Activated CD8-positive, alpha-beta memory T cell treated with anti-CD3 and anti-CD28 coated beads for 36 hours (primary cell): ENCODE measurements at regions not wholly inside any gene's neighbourhood (a gene's known extent, or its start where the extent isn't known, plus 50 kb on each side); places are given as distances from the start of the nearest gene placed in this dataset.

Source experiments
- CTCF ChIA-PET: fragments of 350-600 bp; sonication (Branson Sonifier 250); formaldehyde crosslinking; loops from one replicate; lab custom pipeline; 2021; ENCODE audit warnings: antibody characterized with exemption; lab: Charles Lee
- POLR2A ChIA-PET: fragments of 350-600 bp; sonication (Branson Sonifier 250); formaldehyde crosslinking; loops from one replicate; lab custom pipeline; 2021; ENCODE audit warnings: antibody characterized with exemption; lab: Charles Lee

GRCh38 chr2:18346874-18347273, 213.6 kb downstream of the RDH14 start:
- ChIA-PET CTCF (no interaction called here), POLR2A (no interaction called here)

- POLR2A ChIA-PET = no interaction called here
These were observed 214.1 kb downstream of the RDH14 start for GRCh38 chr2:18346344-18346743.

GRCh38 chr2:18345848-18346247, 214.6 kb downstream of the RDH14 start:
- POLR2A ChIA-PET = no interaction called here

More at GRCh38 chr2:18346344-18346743, 214.1 kb downstream of the RDH14 start:
- CTCF ChIA-PET = no interaction called here

GRCh38 chr2:18342901-18343300, 217.6 kb downstream of the RDH14 start:
- ChIA-PET CTCF (no interaction called here), POLR2A (no interaction called here)

More at GRCh38 chr2:18345848-18346247, 214.6 kb downstream of the RDH14 start:
- CTCF ChIA-PET = no interaction called here

- POLR2A ChIA-PET = no interaction called here
- CTCF ChIA-PET = no interaction called here
These were observed 221.1 kb downstream of the RDH14 start for GRCh38 chr2:18339326-18339725.

GRCh38 chr2:18336975-18337374, 223.5 kb downstream of the RDH14 start:
- ChIA-PET CTCF (no interaction called here), POLR2A (no interaction called here)

GRCh38 chr2:18332477-18332876, 228.0 kb downstream of the RDH14 start:
- ChIA-PET POLR2A (no interaction called here), CTCF (no interaction called here)

GRCh38 chr2:18325118-18325517, 235.3 kb downstream of the RDH14 start:
- ChIA-PET POLR2A (no interaction called here), CTCF (no interaction called here)

- POLR2A ChIA-PET = no interaction called here
- CTCF ChIA-PET = no interaction called here
These were observed 240.5 kb downstream of the RDH14 start for GRCh38 chr2:18319987-18320386.

GRCh38 chr2:18317017-18317416, 243.4 kb downstream of the RDH14 start:
- ChIA-PET CTCF (no interaction called here), POLR2A (no interaction called here)

GRCh38 chr2:18312818-18313217, 247.6 kb downstream of the RDH14 start:
- POLR2A ChIA-PET = no interaction called here
- CTCF ChIA-PET = no interaction called here

- POLR2A ChIA-PET = no interaction called here
- CTCF ChIA-PET = no interaction called here
These were observed 248.8 kb downstream of the RDH14 start for GRCh38 chr2:18311420-18312195.

GRCh38 chr2:18309627-18310026, 250.8 kb downstream of the RDH14 start:
- ChIA-PET POLR2A (no interaction called here), CTCF (no interaction called here)

GRCh38 chr2:18309188-18309587, 251.3 kb downstream of the RDH14 start:
- ChIA-PET POLR2A (no interaction called here), CTCF (no interaction called here)

- CTCF ChIA-PET = no interaction called here
- POLR2A ChIA-PET = no interaction called here
These were observed 255.6 kb downstream of the RDH14 start for GRCh38 chr2:18304849-18305248.

GRCh38 chr2:18301421-18302139, 258.9 kb downstream of the RDH14 start:
- POLR2A ChIA-PET = no interaction called here
- CTCF ChIA-PET = no interaction called here

GRCh38 chr2:18299423-18300212, 260.8 kb downstream of the RDH14 start:
- CTCF ChIA-PET = no interaction called here

GRCh38 chr2:18297534-18298058, 262.9 kb downstream of the RDH14 start:
- ChIA-PET POLR2A (no interaction called here), CTCF (no interaction called here)

More at GRCh38 chr2:18299423-18300212, 260.8 kb downstream of the RDH14 start:
- POLR2A ChIA-PET = no interaction called here

- CTCF ChIA-PET = no interaction called here
- POLR2A ChIA-PET = no interaction called here
These were observed 270.1 kb downstream of the RDH14 start for GRCh38 chr2:18290386-18290785.

- ChIA-PET POLR2A (no interaction called here), CTCF (no interaction called here)
These were observed 273.6 kb downstream of the RDH14 start for GRCh38 chr2:18286897-18287296.
